Erythroblast (primary cell): ENCODE measurements at regions not wholly inside any gene's neighbourhood (a gene's known extent, or its start where the extent isn't known, plus 50 kb on each side); places are given as distances from the start of the nearest gene placed in this dataset.

Experiments used
- GATA1 ChIP-seq: IDR thresholded peaks from 2 replicates; pipeline ENCODE4 v1.6.1; 2011; ENCODE audit warnings: low read depth, mild to moderate bottlenecking, control low read depth, low read length, moderate library complexity
- POLR2A ChIP-seq: IDR thresholded peaks from 2 replicates; pipeline ENCODE4 v1.6.1; 2011; ENCODE audit warnings: mild to moderate bottlenecking, low read length

GRCh38 chr7:131244259-131244852, 83.3 kb upstream of the MKLN1 start:
- TF ChIP-seq POLR2A (no peak), GATA1 (no peak)
